HG03159 (cell line): ENCODE measurements at regions not wholly inside any gene's neighbourhood (a gene's known extent, or its start where the extent isn't known, plus 50 kb on each side); places are given as distances from the start of the nearest gene placed in this dataset.

Experiments
- ATAC-seq: cut with Tn5 transposase; IDR thresholded peaks from one replicate; pipeline ENCODE4 v1.9.1; 2021; ENCODE audit warnings: mild to moderate bottlenecking, moderate library complexity; ENCODE audit not compliant: unreplicated experiment

- ATAC-seq, result no peak
These were observed 53.5 kb upstream of the FLT1 start for GRCh38 chr13:28548468-28548867.

GRCh38 chr13:28545583-28546333 is 50.8 kb upstream of the FLT1 start:
- no peak for ATAC-seq
